Tibial nerve (tissue), 3 donors: ENCODE measurements at regions not wholly inside any gene's neighbourhood (a gene's known extent, or its start where the extent isn't known, plus 50 kb on each side); places are given as distances from the start of the nearest gene placed in this dataset.

Source experiments
- POLR2A ChIP-seq, 2 donors: fragments of 450-650 bp; IDR thresholded peaks; one replicate each; pipeline ENCODE4 v1.6.1; 2017; ENCODE audit warnings: antibody characterized with exemption in 2 of 2, mild to moderate bottlenecking in 2 of 2, moderate library complexity in 2 of 2
- TF ChIP-seq, protein P1 (sequence below), 5 experiments: fragments of 200-600 bp in 3 of 5; fragments of 450-650 bp in 2 of 5; sonication (generic) in 3 of 5; IDR thresholded peaks; one replicate each; pipeline ENCODE4 v1.5.1; 2016 to 2019; ENCODE audit warnings: antibody characterized with exemption in 5 of 5, mild to moderate bottlenecking in 3 of 5, moderate library complexity in 2 of 5

- TF ChIP-seq, protein P1, sequence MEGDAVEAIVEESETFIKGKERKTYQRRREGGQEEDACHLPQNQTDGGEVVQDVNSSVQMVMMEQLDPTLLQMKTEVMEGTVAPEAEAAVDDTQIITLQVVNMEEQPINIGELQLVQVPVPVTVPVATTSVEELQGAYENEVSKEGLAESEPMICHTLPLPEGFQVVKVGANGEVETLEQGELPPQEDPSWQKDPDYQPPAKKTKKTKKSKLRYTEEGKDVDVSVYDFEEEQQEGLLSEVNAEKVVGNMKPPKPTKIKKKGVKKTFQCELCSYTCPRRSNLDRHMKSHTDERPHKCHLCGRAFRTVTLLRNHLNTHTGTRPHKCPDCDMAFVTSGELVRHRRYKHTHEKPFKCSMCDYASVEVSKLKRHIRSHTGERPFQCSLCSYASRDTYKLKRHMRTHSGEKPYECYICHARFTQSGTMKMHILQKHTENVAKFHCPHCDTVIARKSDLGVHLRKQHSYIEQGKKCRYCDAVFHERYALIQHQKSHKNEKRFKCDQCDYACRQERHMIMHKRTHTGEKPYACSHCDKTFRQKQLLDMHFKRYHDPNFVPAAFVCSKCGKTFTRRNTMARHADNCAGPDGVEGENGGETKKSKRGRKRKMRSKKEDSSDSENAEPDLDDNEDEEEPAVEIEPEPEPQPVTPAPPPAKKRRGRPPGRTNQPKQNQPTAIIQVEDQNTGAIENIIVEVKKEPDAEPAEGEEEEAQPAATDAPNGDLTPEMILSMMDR (IDR thresholded peaks at IDR 0.05), result no peak
- TF ChIP-seq POLR2A (IDR thresholded peaks at IDR 0.05), result no peak
Measured at GRCh38 chr9:82183181-82183860, 194.7 kb downstream of the SPATA31D1 start.
